ENCODE measurements at regions not wholly inside any gene's neighbourhood (a gene's known extent, or its start where the extent isn't known, plus 50 kb on each side); places are given as distances from the start of the nearest gene placed in this dataset.

GRCh38 chr3:44068753-44069152, 172.9 kb upstream of the TOPAZ1 start:
- TF ChIP-seq, protein P1, sequence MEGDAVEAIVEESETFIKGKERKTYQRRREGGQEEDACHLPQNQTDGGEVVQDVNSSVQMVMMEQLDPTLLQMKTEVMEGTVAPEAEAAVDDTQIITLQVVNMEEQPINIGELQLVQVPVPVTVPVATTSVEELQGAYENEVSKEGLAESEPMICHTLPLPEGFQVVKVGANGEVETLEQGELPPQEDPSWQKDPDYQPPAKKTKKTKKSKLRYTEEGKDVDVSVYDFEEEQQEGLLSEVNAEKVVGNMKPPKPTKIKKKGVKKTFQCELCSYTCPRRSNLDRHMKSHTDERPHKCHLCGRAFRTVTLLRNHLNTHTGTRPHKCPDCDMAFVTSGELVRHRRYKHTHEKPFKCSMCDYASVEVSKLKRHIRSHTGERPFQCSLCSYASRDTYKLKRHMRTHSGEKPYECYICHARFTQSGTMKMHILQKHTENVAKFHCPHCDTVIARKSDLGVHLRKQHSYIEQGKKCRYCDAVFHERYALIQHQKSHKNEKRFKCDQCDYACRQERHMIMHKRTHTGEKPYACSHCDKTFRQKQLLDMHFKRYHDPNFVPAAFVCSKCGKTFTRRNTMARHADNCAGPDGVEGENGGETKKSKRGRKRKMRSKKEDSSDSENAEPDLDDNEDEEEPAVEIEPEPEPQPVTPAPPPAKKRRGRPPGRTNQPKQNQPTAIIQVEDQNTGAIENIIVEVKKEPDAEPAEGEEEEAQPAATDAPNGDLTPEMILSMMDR (IDR thresholded peaks at IDR 0.05) = no peak
- no peak for TF ChIP-seq POLR2AphosphoS5 (IDR thresholded peaks at IDR 0.05; ENCODE audit: insufficient read depth in 1 of 2, low read depth in 1 of 2)

Measured in vagina (tissue), 2 donors.